GM12878 (cell line): ENCODE measurements at regions not wholly inside any gene's neighbourhood (a gene's known extent, or its start where the extent isn't known, plus 50 kb on each side); places are given as distances from the start of the nearest gene placed in this dataset.

Experiments used
- ATAC-seq: fragments of 200-7000 bp; cut with Tn5 transposase; 3 replicates; pipeline ENCODE4 v1.9.1; 2020; ENCODE audit warnings: mild to moderate bottlenecking, moderate library complexity
- BruUV-seq: library from RNA; stranded (reverse); fragments of 400-500 nt; replicated peaks from 2 replicates; lab custom pipeline; 2021; lab: Mats Ljungman, UMichigan
- CTCF ChIA-PET: fragments of 300-600 bp; sonication (Branson Sonifier 250); formaldehyde crosslinking; extraction: SDS; loops from one replicate; lab custom pipeline; 2021; ENCODE audit warnings: inconsistent platforms; lab: Yijun Ruan, JAX
- POLR2A ChIA-PET: fragments of 350-600 bp; formaldehyde crosslinking; extraction: SDS; loops from one replicate; lab custom pipeline; 2021; ENCODE audit warnings: inconsistent platforms; lab: Charles Lee
- RAD21 ChIA-PET: fragments of 300-600 bp; sonication (Branson Sonifier 250); formaldehyde crosslinking; loops from one replicate; lab custom pipeline; 2023; ENCODE audit warnings: antibody characterized with exemption; ENCODE audit not compliant: unreplicated experiment; lab: Charles Lee
- SMC1A ChIA-PET: fragments of 300-600 bp; sonication (Branson Sonifier 250); formaldehyde crosslinking; loops from one replicate; lab custom pipeline; 2023; ENCODE audit not compliant: unreplicated experiment, uncharacterized antibody; lab: Charles Lee
- DNase-seq: peaks from one replicate; pipeline ENCODE4 v3.0.0-alpha.2; 2011; ENCODE audit warnings: low read depth, low spot score
- FAIRE-seq: peaks from 3 replicates; lab custom pipeline; 2011; peaks lifted over from hg19 to GRCh38; lab: Jason Lieb, UNC
- H2AFZ ChIP-seq: 2 replicates; pipeline ENCODE4 v1.6.0; 2011; ENCODE audit warnings: low read depth, low read length, control low read depth; ENCODE audit not compliant: control insufficient read depth
- H3K27ac ChIP-seq: 2 replicates; pipeline ENCODE4 v1.5.1; 2011; ENCODE audit warnings: control low read depth; ENCODE audit not compliant: control insufficient read depth, insufficient read depth
- H3K27me3 ChIP-seq, 2 experiments: replicated peaks in 1 of 2; 2 replicates each; pipeline versions ENCODE4 v1.6.0 to v1.6.1; 2011; ENCODE audit warnings: low read length in 1 of 2; ENCODE audit not compliant: control insufficient read depth in 2 of 2, insufficient read depth in 2 of 2
- H3K36me3 ChIP-seq, 2 experiments: 2 replicates each; pipeline ENCODE4 v1.5.1; 2011; ENCODE audit warnings: low read length in 1 of 2; ENCODE audit not compliant: control insufficient read depth in 2 of 2, insufficient read depth in 2 of 2
- H3K4me1 ChIP-seq: 2 replicates; pipeline ENCODE4 v1.6.1; 2011; ENCODE audit warnings: mild to moderate bottlenecking, low read length, moderate library complexity, mixed read lengths; ENCODE audit not compliant: control insufficient read depth, insufficient read depth
- H3K4me2 ChIP-seq: 2 replicates; pipeline ENCODE4 v1.6.0; 2011; ENCODE audit warnings: control low read depth; ENCODE audit not compliant: control insufficient read depth, insufficient read depth
- H3K4me3 ChIP-seq: fragments of 200-600 bp; sonication (generic); 2 replicates; pipeline ENCODE4 v1.5.1; 2016
- H3K79me2 ChIP-seq: 2 replicates; pipeline ENCODE4 v1.6.0; 2011; ENCODE audit warnings: low read length; ENCODE audit not compliant: control insufficient read depth, insufficient read depth
- H3K9ac ChIP-seq: 2 replicates; pipeline ENCODE4 v1.8.0; 2011; ENCODE audit warnings: low read length, control low read depth, mixed read lengths; ENCODE audit not compliant: control insufficient read depth, insufficient read depth
- H3K9me3 ChIP-seq: replicated peaks from 3 replicates; pipeline ENCODE4 v1.5.1; 2011; ENCODE audit warnings: mild to moderate bottlenecking, low read length; ENCODE audit not compliant: control insufficient read depth, insufficient read depth
- H4K20me1 ChIP-seq: 2 replicates; pipeline ENCODE4 v1.6.0; 2011; ENCODE audit not compliant: control insufficient read depth, insufficient read depth
- BRCA1 ChIP-seq: IDR thresholded peaks from 2 replicates; pipeline ENCODE4 v1.6.1; 2011; ENCODE audit warnings: low read depth, low read length, improper control_type of control experiment
- CBX3 ChIP-seq: fragments of 200-600 bp; sonication (generic); IDR thresholded peaks from 2 replicates; pipeline ENCODE4 v1.6.1; 2016; ENCODE audit warnings: low read depth, borderline replicate concordance
- DPF2 ChIP-seq: fragments of 450-650 bp; IDR thresholded peaks from 2 replicates; pipeline ENCODE4 v1.6.1; 2017; ENCODE audit warnings: mild to moderate bottlenecking
- IRF4 ChIP-seq: IDR thresholded peaks from 2 replicates; pipeline ENCODE4 v1.6.1; 2011; ENCODE audit warnings: low read depth, low read length
- MYC ChIP-seq: IDR thresholded peaks from 2 replicates; pipeline ENCODE4 v1.6.1; 2011; ENCODE audit warnings: mild to moderate bottlenecking, low read length, moderate library complexity, inconsistent platforms; ENCODE audit not compliant: insufficient read depth, insufficient replicate concordance, insufficient read length, severe bottlenecking
- NFIC ChIP-seq: IDR thresholded peaks from 2 replicates; pipeline ENCODE4 v1.6.1; 2012; ENCODE audit warnings: low read depth, mild to moderate bottlenecking, inconsistent platforms, low read length, moderate library complexity
- NFYA ChIP-seq: IDR thresholded peaks from 2 replicates; pipeline ENCODE4 v1.6.1; 2011; ENCODE audit warnings: low read depth, mild to moderate bottlenecking, low read length, improper control_type of control experiment, borderline replicate concordance
- NFYB ChIP-seq: IDR thresholded peaks from 2 replicates; pipeline ENCODE4 v1.6.1; 2011; ENCODE audit warnings: low read depth, mild to moderate bottlenecking, low read length, improper control_type of control experiment, moderate library complexity; ENCODE audit not compliant: insufficient read depth
- NR2F1 ChIP-seq: fragments of 450-650 bp; conservative IDR thresholded peaks from 2 replicates; pipeline ENCODE4 v1.6.1; 2017; ENCODE audit warnings: mild to moderate bottlenecking
- SMARCA5 ChIP-seq: fragments of 450-650 bp; IDR thresholded peaks from 2 replicates; pipeline ENCODE4 v1.6.1; 2017; ENCODE audit warnings: mild to moderate bottlenecking
- SUPT20H ChIP-seq: IDR thresholded peaks from 2 replicates; pipeline ENCODE4 v1.6.1; 2011; ENCODE audit warnings: low read depth, mild to moderate bottlenecking, low read length, moderate library complexity, borderline replicate concordance; ENCODE audit not compliant: control insufficient read depth
- ZNF622 ChIP-seq: fragments of 450-650 bp; IDR thresholded peaks from 2 replicates; pipeline ENCODE4 v1.6.1; 2017; ENCODE audit warnings: mild to moderate bottlenecking, inconsistent platforms
- WGBS: methylation state at CpG from one replicate; pipeline ENCODE4 v1.1.6; 2016; ENCODE audit warnings: low lambda C conversion rate; ENCODE audit not compliant: insufficient replicate concordance, insufficient coverage; ENCODE audit errors: missing lambda C conversion rate; 5-methylcytosine and 5-hydroxymethylcytosine counted together
- in situ Hi-C: fragments of 300-500 bp; cut with MboI; formaldehyde crosslinking; loops from 9 replicates; pipeline ENCODE4 v1.14.3; 2018; ENCODE audit warnings: mixed read lengths
- intact Hi-C: fragments of 100-400 bp; cut with micrococcal nuclease; formaldehyde crosslinking; loops from one replicate; pipeline ENCODE4 v1.14.2; 2022; ENCODE audit not compliant: unreplicated experiment
- TF ChIP-seq, protein P1 (sequence below): fragments of 150-350 bp; IDR thresholded peaks from 2 replicates; pipeline ENCODE4 v1.6.1; 2014; ENCODE audit warnings: mild to moderate bottlenecking, low read depth, low read length
- TF ChIP-seq, protein P2 (sequence below): fragments of 450-650 bp; IDR thresholded peaks from 2 replicates; pipeline ENCODE4 v1.6.1; 2017; ENCODE audit warnings: borderline replicate concordance
- TF ChIP-seq, protein P3 (sequence below): IDR thresholded peaks from 2 replicates; pipeline ENCODE4 v1.6.1; 2011; ENCODE audit warnings: borderline replicate concordance, low read depth, mild to moderate bottlenecking, moderate library complexity, mixed read lengths, low read length; ENCODE audit not compliant: insufficient read depth; ENCODE audit errors: extremely low read length

DNA sequence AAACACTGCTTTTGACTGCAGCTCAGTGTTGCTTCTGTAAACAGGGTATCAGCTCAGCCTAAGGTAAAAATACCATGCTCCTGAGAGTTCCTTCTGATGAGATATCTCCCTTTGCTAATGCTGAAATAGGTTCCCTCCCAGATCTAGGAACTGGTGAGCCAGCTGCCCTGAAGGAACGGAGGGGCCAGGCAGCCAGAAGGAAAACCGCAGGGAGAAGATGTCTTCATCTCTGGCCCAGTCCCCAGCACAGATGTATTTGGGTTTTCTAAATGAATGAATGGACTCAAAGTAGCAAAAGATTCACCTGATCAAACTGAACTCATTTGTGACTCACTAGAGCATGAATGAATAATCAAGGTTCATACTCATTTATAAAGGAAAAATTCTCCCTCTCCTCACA is 247.8 kb downstream of the MSRB3 start:
- H3K4me3 ChIP-seq = no peak overlapping the region
- intact Hi-C loops = no loop called here
- TF ChIP-seq IRF4 (no peak), NFYA (no peak), BRCA1 (no peak), MYC (no peak), SUPT20H (no peak), SMARCA5 (no peak), NFYB (no peak), ZNF622 (no peak), NFIC (no peak), DPF2 (no peak), CBX3 (no peak), NR2F1 (no peak)
- TF ChIP-seq, protein P1, sequence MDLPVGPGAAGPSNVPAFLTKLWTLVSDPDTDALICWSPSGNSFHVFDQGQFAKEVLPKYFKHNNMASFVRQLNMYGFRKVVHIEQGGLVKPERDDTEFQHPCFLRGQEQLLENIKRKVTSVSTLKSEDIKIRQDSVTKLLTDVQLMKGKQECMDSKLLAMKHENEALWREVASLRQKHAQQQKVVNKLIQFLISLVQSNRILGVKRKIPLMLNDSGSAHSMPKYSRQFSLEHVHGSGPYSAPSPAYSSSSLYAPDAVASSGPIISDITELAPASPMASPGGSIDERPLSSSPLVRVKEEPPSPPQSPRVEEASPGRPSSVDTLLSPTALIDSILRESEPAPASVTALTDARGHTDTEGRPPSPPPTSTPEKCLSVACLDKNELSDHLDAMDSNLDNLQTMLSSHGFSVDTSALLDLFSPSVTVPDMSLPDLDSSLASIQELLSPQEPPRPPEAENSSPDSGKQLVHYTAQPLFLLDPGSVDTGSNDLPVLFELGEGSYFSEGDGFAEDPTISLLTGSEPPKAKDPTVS = no peak
- TF ChIP-seq, protein P2, sequence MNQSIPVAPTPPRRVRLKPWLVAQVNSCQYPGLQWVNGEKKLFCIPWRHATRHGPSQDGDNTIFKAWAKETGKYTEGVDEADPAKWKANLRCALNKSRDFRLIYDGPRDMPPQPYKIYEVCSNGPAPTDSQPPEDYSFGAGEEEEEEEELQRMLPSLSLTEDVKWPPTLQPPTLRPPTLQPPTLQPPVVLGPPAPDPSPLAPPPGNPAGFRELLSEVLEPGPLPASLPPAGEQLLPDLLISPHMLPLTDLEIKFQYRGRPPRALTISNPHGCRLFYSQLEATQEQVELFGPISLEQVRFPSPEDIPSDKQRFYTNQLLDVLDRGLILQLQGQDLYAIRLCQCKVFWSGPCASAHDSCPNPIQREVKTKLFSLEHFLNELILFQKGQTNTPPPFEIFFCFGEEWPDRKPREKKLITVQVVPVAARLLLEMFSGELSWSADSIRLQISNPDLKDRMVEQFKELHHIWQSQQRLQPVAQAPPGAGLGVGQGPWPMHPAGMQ = no peak
- TF ChIP-seq, protein P3, sequence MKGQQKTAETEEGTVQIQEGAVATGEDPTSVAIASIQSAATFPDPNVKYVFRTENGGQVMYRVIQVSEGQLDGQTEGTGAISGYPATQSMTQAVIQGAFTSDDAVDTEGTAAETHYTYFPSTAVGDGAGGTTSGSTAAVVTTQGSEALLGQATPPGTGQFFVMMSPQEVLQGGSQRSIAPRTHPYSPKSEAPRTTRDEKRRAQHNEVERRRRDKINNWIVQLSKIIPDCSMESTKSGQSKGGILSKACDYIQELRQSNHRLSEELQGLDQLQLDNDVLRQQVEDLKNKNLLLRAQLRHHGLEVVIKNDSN = no peak
- no peaks in the 10 kb centered on the region for H3K27me3 ChIP-seq
- ChIA-PET SMC1A (interaction anchor here (1.1 kb wide), 1 partner anchor 20 kb away, joined by 3 read pairs; no protein-coding TSS in a partner anchor), POLR2A (no interaction called here), RAD21 (no interaction called here), CTCF (no interaction called here)
- in situ Hi-C loops = no loop called here
- WGBS = 2% methylated on average over 2 of the region's 2 CpGs
- ATAC-seq (no peak), DNase-seq (no peak), FAIRE-seq (no peak)
- no TSS peak for BruUV-seq
- no peaks in the 10 kb centered on the region for H3K9me3 ChIP-seq
- H4K20me1 ChIP-seq = no peaks in the 10 kb centered on the region
- H3K27ac ChIP-seq = no peak overlapping the region
- H3K4me2 ChIP-seq = no peak overlapping the region
- no peaks in the 10 kb centered on the region for H3K36me3 ChIP-seq
- H3K79me2 ChIP-seq = no peaks in the 10 kb centered on the region
- no peaks in the 10 kb centered on the region for H3K4me1 ChIP-seq
- no peak overlapping the region for H2AFZ ChIP-seq
- no peak overlapping the region for H3K9ac ChIP-seq
